HG03457 (cell line): ENCODE measurements at regions not wholly inside any gene's neighbourhood (a gene's known extent, or its start where the extent isn't known, plus 50 kb on each side); places are given as distances from the start of the nearest gene placed in this dataset.
"Not testable (repeated sequence)": the region's sequence is repeated elsewhere in the genome, so short reads cannot be mapped to it uniquely, and the experiment has no call there.

Source experiments
- ATAC-seq: cut with Tn5 transposase; IDR thresholded peaks from one replicate; pipeline ENCODE4 v1.9.1; 2021; ENCODE audit warnings: moderate number of reproducible peaks; ENCODE audit not compliant: unreplicated experiment

DNA sequence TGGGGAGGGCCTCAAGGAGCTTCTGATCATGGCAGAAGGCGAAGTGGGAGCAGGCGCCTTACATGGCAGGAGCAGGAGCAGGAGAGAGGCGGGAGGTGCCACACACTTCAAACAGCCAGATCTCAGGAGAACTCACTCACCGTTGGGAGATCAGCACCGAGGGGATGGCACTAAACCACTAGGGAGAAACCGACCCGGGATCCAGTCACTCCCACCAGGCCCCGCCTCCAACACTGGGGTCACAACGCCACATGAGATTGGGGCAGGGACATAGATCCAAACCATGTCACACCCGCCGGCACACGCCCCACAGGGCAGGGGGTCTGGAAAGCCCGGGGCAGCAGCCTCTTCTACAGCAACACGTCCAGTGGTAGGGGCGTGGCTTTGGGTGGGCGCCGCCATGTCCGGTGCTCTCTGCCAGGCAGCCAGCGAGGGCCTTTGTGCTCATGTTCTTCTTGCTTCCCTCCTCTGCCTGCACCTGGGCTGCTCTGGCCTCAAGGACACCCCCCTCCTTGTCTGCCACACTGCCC, 233.8 kb upstream of the SHH start:
- no peak for ATAC-seq

DNA sequence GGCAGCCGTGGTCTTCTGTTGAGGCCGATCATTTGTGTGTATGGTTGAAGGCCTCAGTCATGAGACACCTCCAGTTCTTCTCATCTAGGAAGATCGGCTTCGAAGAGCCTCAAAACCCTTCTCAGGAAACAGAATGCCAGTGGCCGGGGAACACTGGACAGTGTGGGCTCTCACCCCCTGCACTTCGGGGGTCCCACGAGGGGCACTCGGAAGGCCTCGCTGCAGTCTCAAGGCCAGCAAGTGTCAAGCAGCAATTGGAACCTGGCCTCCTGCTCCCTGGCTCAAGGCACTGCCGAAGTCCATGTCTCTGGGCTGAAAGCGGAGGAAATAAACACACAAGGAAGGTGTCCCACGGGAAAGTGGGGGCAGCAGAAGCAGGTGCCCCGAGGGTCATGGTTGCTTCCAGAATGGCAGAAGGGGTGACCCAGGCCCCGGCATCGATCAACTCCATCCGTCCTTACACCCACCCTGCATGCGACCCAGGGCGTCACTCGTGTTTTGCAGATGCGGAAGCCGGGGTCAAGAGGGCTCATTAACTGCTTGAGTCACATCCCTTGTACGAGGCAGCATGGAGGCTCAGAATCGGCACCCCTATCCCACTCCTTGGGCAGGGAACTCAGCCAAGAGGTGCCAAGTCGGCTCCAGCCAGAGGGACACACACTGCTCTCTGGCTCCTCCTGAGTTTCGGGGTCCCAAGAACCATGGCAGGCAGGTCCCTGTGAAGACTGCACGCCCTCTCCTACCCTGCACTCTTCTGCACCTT, 231.3 kb upstream of the SHH start:
- ATAC-seq: no peak

DNA sequence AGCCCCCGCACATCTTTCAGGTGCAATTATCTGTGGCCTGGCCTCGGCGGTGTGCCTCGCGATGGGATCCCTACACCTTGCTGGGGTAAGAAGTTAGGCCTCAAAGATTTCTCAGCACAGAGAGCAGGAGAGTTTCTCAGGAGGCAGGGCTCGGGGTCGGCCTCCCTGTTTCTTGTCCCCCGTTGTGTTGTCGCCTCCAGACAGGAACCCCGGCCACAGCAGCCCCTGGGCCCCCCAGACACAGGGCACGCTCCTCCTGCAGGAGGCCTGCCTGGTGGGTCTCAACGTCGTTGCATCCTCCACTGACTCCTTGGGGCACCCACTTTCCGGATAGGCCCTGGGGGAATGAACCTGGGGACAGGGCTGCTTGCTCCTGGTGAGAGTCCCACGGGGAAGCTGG, 229.1 kb upstream of the SHH start:
- no peak for ATAC-seq

DNA sequence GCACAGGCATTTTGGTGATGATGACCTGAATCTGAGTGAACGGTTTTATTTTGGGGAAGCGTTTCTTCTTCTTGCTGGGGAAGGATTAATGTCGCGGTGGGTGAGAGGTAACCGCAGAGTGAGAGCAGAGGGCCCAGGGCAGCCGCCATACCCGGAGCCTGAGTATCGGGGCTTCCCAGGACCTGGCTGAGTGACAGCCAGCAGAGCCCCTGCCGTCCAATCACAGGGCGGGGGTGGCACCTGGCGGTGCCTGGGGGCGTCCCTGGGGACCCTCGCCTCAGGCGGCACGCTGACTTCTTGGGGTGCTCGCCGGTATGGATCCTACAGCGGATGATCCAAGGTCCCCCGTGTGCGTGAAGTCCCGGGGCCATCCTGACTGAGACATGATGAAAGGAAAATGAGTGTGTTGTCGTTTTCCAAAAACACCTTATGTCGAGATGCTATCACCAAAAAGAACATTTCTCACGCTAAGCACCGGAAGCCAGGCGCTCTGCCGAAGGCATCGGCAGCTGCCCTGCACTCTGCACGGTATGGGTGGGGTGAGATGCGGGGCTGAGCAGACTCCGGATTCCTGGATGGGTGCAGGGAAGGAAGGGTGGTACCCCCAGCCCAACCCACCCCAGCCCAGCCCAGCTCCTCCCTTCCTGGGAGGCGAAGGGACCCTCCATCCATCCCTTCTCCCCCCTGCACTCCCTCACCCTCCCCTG, 227.9 kb upstream of the SHH start:
- no peak for ATAC-seq

DNA sequence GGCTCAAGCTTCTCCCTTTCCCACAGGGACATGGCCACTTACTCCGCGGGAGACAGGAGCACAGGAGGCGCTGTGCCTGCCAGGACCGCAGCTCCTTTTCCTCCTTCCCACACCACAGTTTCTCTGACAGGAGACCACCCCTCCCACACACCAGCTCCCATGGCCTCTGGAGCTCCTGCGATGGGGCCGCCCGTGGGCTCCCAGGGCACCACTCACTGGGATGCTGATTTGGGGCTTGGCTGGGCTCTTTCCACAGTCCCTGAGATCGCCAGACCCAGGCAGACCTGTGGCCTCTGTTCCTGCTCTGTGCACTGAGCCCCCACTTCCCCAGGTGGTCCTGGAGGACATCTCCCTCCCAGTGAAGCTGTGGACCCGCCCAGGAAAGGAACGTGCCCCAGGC, 226.9 kb upstream of the SHH start:
- ATAC-seq: no peak

GRCh38 chr7:156038345-156038744, 226.1 kb upstream of the SHH start:
- ATAC-seq: no peak

DNA sequence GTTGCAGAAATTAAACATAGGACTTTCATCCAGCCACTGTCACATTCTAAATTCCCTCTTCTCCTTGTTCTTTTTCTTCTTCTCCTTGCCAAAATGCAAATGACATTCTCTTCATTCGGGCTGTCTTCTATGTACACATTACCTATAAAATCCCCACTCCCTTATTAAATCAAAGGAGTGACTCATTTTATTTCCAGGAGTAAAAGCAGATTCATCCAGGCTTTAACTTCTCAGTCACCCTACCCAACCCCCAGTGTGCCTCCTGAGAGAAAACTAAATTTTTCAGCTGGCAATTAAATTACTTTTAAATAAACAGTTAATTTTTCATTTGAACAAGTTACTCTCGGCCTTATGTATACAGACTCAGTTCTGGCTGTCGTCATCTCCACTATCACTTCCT, 223.9 kb upstream of the SHH start:
- no peak for ATAC-seq

- not testable (repeated sequence) for ATAC-seq
Measured at GRCh38 chr7:156035387-156035786, 223.1 kb upstream of the SHH start.

DNA sequence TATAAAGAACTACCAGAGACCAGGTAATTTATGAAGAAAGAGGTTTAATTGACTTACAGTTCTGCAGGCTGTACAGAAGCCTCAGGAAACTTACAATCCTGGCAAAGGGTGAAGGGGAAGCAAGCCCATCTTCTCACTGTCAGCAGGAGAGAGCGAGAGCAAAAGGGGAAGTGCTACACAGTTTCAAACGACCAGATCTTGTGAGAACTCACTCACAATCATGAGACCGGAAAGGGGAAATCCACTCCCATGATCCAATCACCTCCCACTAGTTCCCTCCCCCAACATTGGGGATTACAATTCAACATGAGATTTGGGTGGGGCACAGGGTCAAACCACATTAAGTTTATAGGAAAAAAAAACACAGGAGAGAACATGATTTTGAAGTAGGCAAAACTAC, 222.1 kb upstream of the SHH start:
- ATAC-seq: no peak

- no peak for ATAC-seq
Measured at GRCh38 chr7:156032973-156033372, 220.7 kb upstream of the SHH start.

GRCh38 chr7:156031679-156032478, 219.6 kb upstream of the SHH start:
- no peak for ATAC-seq

- no peak for ATAC-seq
Measured at GRCh38 chr7:156029460-156030007, 217.3 kb upstream of the SHH start.

- ATAC-seq: no peak
Measured at GRCh38 chr7:156028521-156028920, 216.3 kb upstream of the SHH start.

DNA sequence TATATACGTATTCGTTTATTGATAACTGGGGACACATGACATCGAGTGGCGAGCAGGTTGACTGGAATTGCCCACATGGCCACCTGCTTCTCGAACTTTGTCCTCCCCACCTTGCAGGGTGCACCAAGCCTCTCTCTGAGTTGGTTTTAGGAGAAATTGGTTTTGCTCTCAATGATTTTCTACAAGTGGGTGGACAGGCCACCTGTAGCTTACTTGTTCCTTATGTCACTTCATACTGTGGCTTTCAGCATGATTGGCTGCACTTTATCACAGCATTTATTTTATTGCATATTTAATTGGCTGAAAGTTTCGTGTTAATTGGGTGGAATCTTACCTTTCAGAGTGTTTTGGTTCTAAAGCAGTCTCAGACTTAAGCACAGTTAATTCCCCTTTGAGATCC, 215.6 kb upstream of the SHH start:
- ATAC-seq: no peak

GRCh38 chr7:156026603-156027002, 214.3 kb upstream of the SHH start:
- ATAC-seq: no peak

DNA sequence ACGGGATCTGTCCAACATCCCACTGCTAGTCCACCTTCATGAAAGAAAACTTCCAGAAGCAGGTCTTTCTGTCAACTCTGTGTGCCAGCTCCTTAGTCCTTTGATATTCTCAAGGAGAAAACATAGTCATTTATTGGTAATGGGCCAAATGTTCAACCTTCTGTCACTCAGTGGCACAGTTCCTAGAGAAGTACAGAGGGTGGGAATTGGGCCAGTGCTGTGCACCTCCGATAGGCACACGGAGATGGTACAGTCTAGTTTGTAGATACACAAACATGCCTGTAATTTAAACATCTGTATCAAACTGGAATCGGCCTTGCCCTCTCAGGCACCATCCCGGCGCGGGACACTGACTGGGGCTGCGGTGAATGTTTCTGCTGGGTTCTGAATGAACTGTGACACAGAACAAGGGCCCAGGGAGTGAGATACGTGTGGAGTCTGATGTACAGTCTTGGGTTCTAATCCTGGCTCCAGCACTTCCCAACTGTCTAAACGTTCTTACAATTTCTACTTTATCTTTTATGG, 213.9 kb upstream of the SHH start:
- no peak for ATAC-seq

GRCh38 chr7:156025675-156026074, 213.4 kb upstream of the SHH start:
- ATAC-seq: no peak

DNA sequence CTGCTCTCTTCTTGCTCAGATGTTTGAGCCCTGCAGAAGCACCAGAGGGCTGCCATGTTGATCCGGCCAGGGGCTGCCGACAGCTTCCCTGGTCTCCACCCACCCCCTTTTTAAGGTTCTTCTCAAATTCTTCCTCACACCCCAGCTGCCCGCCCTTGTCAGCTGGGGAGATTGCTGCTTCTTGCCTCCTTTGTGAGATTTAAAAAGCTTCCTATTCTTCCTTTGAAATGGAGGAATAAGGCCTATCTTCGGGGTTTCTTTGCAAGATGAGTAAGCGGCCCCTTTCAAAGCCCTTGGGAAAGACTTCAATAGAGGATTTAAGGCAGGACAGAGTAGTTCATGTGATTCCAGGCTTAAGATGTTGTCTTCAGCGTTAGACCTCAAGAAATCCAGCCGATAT, 211.9 kb upstream of the SHH start:
- ATAC-seq: no peak

DNA sequence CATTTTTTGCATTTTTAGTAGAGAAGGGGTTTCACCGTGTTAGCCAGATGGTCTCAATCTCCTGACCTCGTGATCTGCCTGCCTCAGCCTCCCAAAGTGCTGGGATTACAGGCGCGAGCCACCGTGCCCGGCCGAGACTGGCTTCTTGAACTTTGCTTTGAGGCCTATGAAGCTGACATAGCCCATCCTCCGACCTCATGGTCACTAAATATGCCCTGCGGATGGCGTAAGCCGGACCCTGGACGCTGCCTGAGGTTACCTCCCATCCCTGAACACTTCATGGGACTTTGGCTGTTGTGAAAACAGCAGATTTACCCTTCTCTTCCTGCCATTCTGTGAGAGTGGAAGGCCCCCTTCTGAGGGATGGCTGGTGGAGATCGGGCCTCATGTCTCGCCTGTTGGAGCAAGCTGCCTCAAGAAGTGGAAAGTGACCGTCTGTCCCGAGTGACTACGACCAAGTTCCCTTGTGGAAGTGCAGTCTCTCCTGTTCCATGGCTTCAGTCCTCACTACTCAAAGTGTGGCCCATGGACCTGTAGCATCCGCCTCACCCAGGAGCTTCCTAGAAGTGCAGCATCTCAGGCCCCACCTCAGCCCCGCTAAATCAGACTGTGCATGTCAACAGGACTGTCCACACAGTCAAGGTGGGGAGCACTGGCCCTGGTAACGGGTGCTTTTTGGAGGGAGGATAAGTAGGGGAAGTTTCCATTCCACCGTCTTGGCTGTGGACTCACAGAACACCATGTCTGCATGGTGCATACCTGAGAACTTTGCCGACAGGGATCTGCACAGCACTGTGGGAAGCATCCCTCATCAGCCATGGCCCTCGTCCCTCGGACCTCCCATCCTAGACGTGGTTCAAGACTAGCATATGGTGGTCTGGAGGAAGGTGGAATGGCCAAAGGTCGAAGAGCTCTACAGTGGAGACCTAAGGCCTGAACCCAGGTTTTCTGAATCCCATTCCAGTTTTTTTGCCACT, 210.5 kb upstream of the SHH start:
- ATAC-seq: no peak

- no peak for ATAC-seq
Measured at GRCh38 chr7:156021471-156021870, 209.2 kb upstream of the SHH start.
